WTC11 (cell line): ENCODE measurements at regions not wholly inside any gene's neighbourhood (a gene's known extent, or its start where the extent isn't known, plus 50 kb on each side); places are given as distances from the start of the nearest gene placed in this dataset.

ENCODE experiments used
- ATAC-seq: fragments of 200-7000 bp; cut with Tn5 transposase; 2 replicates; pipeline ENCODE4 v1.10.0; 2021; ENCODE audit warnings: mild to moderate bottlenecking, moderate library complexity
- CTCF ChIA-PET: fragments of 300-600 bp; sonication (Branson Sonifier 250); formaldehyde crosslinking; loops from one replicate; lab custom pipeline; 2021; ENCODE audit warnings: antibody characterized with exemption; lab: Charles Lee
- POLR2A ChIA-PET: fragments of 350-600 bp; sonication (Branson Sonifier 250); formaldehyde crosslinking; loops from one replicate; lab custom pipeline; 2021; ENCODE audit warnings: antibody characterized with exemption; lab: Charles Lee
- DNase-seq: peaks from one replicate; pipeline ENCODE4 v3.0.0; 2021; ENCODE audit warnings: low spot score
- H3K27ac Mint-ChIP-seq: 2 replicates; pipeline ENCODE4 v1.8.0; 2021; ENCODE audit warnings: mixed read lengths
- H3K27me3 Mint-ChIP-seq: 2 replicates; pipeline ENCODE4 v1.8.0; 2021; ENCODE audit warnings: low read depth, mild to moderate bottlenecking, moderate library complexity, mixed read lengths
- H3K36me3 Mint-ChIP-seq: 2 replicates; pipeline ENCODE4 v1.8.0; 2021; ENCODE audit warnings: mixed read lengths
- H3K4me1 Mint-ChIP-seq: 2 replicates; pipeline ENCODE4 v1.8.0; 2022; ENCODE audit warnings: mixed read lengths
- H3K4me3 Mint-ChIP-seq: 2 replicates; pipeline ENCODE4 v1.8.0; 2021; ENCODE audit warnings: mild to moderate bottlenecking, moderate library complexity, mixed read lengths
- H3K9me3 Mint-ChIP-seq: 2 replicates; pipeline ENCODE4 v1.8.0; 2021; ENCODE audit warnings: mixed read lengths
- ATF1 ChIP-seq: sonication (generic); formaldehyde crosslinking; IDR thresholded peaks from 2 replicates; pipeline ENCODE4 v1.8.1; 2023; ENCODE audit warnings: mild to moderate bottlenecking, moderate library complexity, missing genetic modification reagents
- CREB1 ChIP-seq: sonication (generic); formaldehyde crosslinking; IDR thresholded peaks from 2 replicates; pipeline ENCODE4 v1.8.0; 2023; ENCODE audit warnings: mild to moderate bottlenecking, missing genetic modification reagents
- E2F5 ChIP-seq: sonication (generic); formaldehyde crosslinking; IDR thresholded peaks from 2 replicates; pipeline ENCODE4 v1.8.1; 2022; ENCODE audit warnings: mild to moderate bottlenecking, moderate library complexity, missing genetic modification reagents
- EMX1 ChIP-seq: fragments of 250-450 bp; sonication (Bioruptor Pico); IDR thresholded peaks from 2 replicates; pipeline ENCODE4 v1.8.0; 2021; ENCODE audit warnings: mild to moderate bottlenecking
- ETV6 ChIP-seq: sonication (generic); formaldehyde crosslinking; IDR thresholded peaks from 2 replicates; pipeline ENCODE4 v1.8.1; 2022; ENCODE audit warnings: mild to moderate bottlenecking, missing genetic modification reagents
- JAZF1 ChIP-seq: fragments of 250-450 bp; sonication (Bioruptor Pico); IDR thresholded peaks from 2 replicates; pipeline ENCODE4 v1.9.0; 2021; ENCODE audit warnings: moderate library complexity, mild to moderate bottlenecking, inconsistent platforms
- MAX ChIP-seq: sonication (generic); formaldehyde crosslinking; IDR thresholded peaks from 2 replicates; pipeline ENCODE4 v1.8.0; 2022; ENCODE audit warnings: mild to moderate bottlenecking, missing genetic modification reagents
- MXD4 ChIP-seq: fragments of 250-450 bp; sonication (Bioruptor Pico); IDR thresholded peaks from 2 replicates; pipeline ENCODE4 v1.8.0; 2021; ENCODE audit warnings: mild to moderate bottlenecking, moderate library complexity, borderline replicate concordance
- MYBL2 ChIP-seq: sonication (generic); formaldehyde crosslinking; IDR thresholded peaks from 2 replicates; pipeline ENCODE4 v1.8.1; 2023; ENCODE audit warnings: mild to moderate bottlenecking, moderate library complexity, missing genetic modification reagents
- NFE2L1 ChIP-seq: sonication (generic); formaldehyde crosslinking; IDR thresholded peaks from 2 replicates; pipeline ENCODE4 v1.8.1; 2023; ENCODE audit warnings: missing genetic modification reagents
- TEAD4 ChIP-seq: sonication (generic); formaldehyde crosslinking; IDR thresholded peaks from 2 replicates; pipeline ENCODE4 v1.8.0; 2022; ENCODE audit warnings: mild to moderate bottlenecking, missing genetic modification reagents
- USF2 ChIP-seq: sonication (generic); formaldehyde crosslinking; IDR thresholded peaks from 2 replicates; pipeline ENCODE4 v1.8.1; 2023; ENCODE audit warnings: mild to moderate bottlenecking, missing genetic modification reagents, moderate library complexity
- ZNF232 ChIP-seq: sonication (generic); formaldehyde crosslinking; IDR thresholded peaks from 2 replicates; pipeline ENCODE4 v1.8.0; 2022; ENCODE audit warnings: mild to moderate bottlenecking, missing genetic modification reagents
- ZNF317 ChIP-seq: sonication (generic); formaldehyde crosslinking; IDR thresholded peaks from 2 replicates; pipeline ENCODE4 v1.8.1; 2023; ENCODE audit warnings: low read depth, mild to moderate bottlenecking, moderate library complexity, missing genetic modification reagents, borderline replicate concordance
- ZNF423 ChIP-seq: fragments of 250-450 bp; sonication (Bioruptor Pico); IDR thresholded peaks from 2 replicates; pipeline ENCODE4 v2.1.2; 2022; ENCODE audit warnings: mild to moderate bottlenecking, moderate library complexity
- TF ChIP-seq, protein P1 (sequence below): sonication (generic); formaldehyde crosslinking; conservative IDR thresholded peaks from 2 replicates; pipeline ENCODE4 v1.8.1; 2023; ENCODE audit warnings: mild to moderate bottlenecking, low read depth, missing genetic modification reagents, moderate library complexity
- TF ChIP-seq, protein P2 (sequence below): sonication (generic); formaldehyde crosslinking; IDR thresholded peaks from 2 replicates; pipeline ENCODE4 v1.8.1; 2023; ENCODE audit warnings: mild to moderate bottlenecking, missing genetic modification reagents
- TF ChIP-seq, protein P3 (sequence below): fragments of 200-600 bp; IDR thresholded peaks from 2 replicates; pipeline ENCODE4 v1.8.0; 2022; ENCODE audit warnings: antibody characterized with exemption
- TF ChIP-seq, protein P4 (sequence below): sonication (generic); formaldehyde crosslinking; IDR thresholded peaks from 2 replicates; pipeline ENCODE4 v1.8.0; 2023; ENCODE audit warnings: missing genetic modification reagents, mild to moderate bottlenecking, borderline replicate concordance

GRCh38 chrX:15056044-15056443 lies 182.8 kb downstream of the MOSPD2 start:
- no peaks in the 10 kb centered on the region for H3K36me3 Mint-ChIP-seq
- CTCF ChIA-PET: no interaction called here
- H3K9me3 Mint-ChIP-seq: peaks cover 7% of the 10 kb centered on the region; the same call in 1 of the 2 replicates

GRCh38 chrX:15055146-15055930 lies 182.1 kb downstream of the MOSPD2 start:
- no peak overlapping the region for H3K27ac Mint-ChIP-seq
- no peak for ATAC-seq
- no peak for DNase-seq
- H3K4me3 Mint-ChIP-seq: no peak overlapping the region
- CTCF ChIA-PET: no interaction called here
- no peaks in the 10 kb centered on the region for H3K27me3 Mint-ChIP-seq
- POLR2A ChIA-PET: no interaction called here
- peaks cover 7% of the 10 kb centered on the region for H3K4me1 Mint-ChIP-seq
- peaks cover 14% of the 10 kb centered on the region for H3K9me3 Mint-ChIP-seq
- H3K36me3 Mint-ChIP-seq: peaks cover 6% of the 10 kb centered on the region
- TF ChIP-seq EMX1 (CRISPR knock-in tag) (no peak), TEAD4 (CRISPR knock-in tag) (no peak), ZNF232 (no peak), NFE2L1 (CRISPR knock-in tag) (no peak), ZNF317 (CRISPR knock-in tag) (no peak), ETV6 (no peak), CREB1 (CRISPR knock-in tag) (no peak), E2F5 (CRISPR knock-in tag) (no peak), ZNF423 (no peak), USF2 (CRISPR knock-in tag) (no peak), MAX (no peak), MXD4 (CRISPR knock-in tag) (no peak), JAZF1 (CRISPR knock-in tag) (no peak)
- TF ChIP-seq, protein P1, sequence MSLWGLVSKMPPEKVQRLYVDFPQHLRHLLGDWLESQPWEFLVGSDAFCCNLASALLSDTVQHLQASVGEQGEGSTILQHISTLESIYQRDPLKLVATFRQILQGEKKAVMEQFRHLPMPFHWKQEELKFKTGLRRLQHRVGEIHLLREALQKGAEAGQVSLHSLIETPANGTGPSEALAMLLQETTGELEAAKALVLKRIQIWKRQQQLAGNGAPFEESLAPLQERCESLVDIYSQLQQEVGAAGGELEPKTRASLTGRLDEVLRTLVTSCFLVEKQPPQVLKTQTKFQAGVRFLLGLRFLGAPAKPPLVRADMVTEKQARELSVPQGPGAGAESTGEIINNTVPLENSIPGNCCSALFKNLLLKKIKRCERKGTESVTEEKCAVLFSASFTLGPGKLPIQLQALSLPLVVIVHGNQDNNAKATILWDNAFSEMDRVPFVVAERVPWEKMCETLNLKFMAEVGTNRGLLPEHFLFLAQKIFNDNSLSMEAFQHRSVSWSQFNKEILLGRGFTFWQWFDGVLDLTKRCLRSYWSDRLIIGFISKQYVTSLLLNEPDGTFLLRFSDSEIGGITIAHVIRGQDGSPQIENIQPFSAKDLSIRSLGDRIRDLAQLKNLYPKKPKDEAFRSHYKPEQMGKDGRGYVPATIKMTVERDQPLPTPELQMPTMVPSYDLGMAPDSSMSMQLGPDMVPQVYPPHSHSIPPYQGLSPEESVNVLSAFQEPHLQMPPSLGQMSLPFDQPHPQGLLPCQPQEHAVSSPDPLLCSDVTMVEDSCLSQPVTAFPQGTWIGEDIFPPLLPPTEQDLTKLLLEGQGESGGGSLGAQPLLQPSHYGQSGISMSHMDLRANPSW (CRISPR knock-in tag): no peak
- TF ChIP-seq, protein P2, sequence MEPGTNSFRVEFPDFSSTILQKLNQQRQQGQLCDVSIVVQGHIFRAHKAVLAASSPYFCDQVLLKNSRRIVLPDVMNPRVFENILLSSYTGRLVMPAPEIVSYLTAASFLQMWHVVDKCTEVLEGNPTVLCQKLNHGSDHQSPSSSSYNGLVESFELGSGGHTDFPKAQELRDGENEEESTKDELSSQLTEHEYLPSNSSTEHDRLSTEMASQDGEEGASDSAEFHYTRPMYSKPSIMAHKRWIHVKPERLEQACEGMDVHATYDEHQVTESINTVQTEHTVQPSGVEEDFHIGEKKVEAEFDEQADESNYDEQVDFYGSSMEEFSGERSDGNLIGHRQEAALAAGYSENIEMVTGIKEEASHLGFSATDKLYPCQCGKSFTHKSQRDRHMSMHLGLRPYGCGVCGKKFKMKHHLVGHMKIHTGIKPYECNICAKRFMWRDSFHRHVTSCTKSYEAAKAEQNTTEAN (CRISPR knock-in tag): no peak
- TF ChIP-seq, protein P3, sequence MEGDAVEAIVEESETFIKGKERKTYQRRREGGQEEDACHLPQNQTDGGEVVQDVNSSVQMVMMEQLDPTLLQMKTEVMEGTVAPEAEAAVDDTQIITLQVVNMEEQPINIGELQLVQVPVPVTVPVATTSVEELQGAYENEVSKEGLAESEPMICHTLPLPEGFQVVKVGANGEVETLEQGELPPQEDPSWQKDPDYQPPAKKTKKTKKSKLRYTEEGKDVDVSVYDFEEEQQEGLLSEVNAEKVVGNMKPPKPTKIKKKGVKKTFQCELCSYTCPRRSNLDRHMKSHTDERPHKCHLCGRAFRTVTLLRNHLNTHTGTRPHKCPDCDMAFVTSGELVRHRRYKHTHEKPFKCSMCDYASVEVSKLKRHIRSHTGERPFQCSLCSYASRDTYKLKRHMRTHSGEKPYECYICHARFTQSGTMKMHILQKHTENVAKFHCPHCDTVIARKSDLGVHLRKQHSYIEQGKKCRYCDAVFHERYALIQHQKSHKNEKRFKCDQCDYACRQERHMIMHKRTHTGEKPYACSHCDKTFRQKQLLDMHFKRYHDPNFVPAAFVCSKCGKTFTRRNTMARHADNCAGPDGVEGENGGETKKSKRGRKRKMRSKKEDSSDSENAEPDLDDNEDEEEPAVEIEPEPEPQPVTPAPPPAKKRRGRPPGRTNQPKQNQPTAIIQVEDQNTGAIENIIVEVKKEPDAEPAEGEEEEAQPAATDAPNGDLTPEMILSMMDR: no peak
- TF ChIP-seq, protein P4, sequence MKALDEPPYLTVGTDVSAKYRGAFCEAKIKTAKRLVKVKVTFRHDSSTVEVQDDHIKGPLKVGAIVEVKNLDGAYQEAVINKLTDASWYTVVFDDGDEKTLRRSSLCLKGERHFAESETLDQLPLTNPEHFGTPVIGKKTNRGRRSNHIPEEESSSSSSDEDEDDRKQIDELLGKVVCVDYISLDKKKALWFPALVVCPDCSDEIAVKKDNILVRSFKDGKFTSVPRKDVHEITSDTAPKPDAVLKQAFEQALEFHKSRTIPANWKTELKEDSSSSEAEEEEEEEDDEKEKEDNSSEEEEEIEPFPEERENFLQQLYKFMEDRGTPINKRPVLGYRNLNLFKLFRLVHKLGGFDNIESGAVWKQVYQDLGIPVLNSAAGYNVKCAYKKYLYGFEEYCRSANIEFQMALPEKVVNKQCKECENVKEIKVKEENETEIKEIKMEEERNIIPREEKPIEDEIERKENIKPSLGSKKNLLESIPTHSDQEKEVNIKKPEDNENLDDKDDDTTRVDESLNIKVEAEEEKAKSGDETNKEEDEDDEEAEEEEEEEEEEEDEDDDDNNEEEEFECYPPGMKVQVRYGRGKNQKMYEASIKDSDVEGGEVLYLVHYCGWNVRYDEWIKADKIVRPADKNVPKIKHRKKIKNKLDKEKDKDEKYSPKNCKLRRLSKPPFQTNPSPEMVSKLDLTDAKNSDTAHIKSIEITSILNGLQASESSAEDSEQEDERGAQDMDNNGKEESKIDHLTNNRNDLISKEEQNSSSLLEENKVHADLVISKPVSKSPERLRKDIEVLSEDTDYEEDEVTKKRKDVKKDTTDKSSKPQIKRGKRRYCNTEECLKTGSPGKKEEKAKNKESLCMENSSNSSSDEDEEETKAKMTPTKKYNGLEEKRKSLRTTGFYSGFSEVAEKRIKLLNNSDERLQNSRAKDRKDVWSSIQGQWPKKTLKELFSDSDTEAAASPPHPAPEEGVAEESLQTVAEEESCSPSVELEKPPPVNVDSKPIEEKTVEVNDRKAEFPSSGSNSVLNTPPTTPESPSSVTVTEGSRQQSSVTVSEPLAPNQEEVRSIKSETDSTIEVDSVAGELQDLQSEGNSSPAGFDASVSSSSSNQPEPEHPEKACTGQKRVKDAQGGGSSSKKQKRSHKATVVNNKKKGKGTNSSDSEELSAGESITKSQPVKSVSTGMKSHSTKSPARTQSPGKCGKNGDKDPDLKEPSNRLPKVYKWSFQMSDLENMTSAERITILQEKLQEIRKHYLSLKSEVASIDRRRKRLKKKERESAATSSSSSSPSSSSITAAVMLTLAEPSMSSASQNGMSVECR (CRISPR knock-in tag): no peak

More at GRCh38 chrX:15056044-15056443, 182.8 kb downstream of the MOSPD2 start:
- H3K4me1 Mint-ChIP-seq: peaks cover 7% of the 10 kb centered on the region
- POLR2A ChIA-PET: no interaction called here
- H3K27ac Mint-ChIP-seq: no peak overlapping the region
- DNase-seq (no peak), ATAC-seq (no peak)
- H3K27me3 Mint-ChIP-seq: no peaks in the 10 kb centered on the region
- no peak overlapping the region for H3K4me3 Mint-ChIP-seq
- TF ChIP-seq MYBL2 (CRISPR knock-in tag): no peak
- TF ChIP-seq ATF1: no peak
